Lung (tissue), 11 donors: ENCODE measurements at regions not wholly inside any gene's neighbourhood (a gene's known extent, or its start where the extent isn't known, plus 50 kb on each side); places are given as distances from the start of the nearest gene placed in this dataset.

Experiments used
- ATAC-seq: fragments of 200-7000 bp; cut with Tn5 transposase; one replicate; pipeline ENCODE4 v1.9.1; 2020; ENCODE audit warnings: moderate number of reproducible peaks; ENCODE audit not compliant: insufficient read depth, low FRiP score
- DNase-seq, 3 donors: peaks; one replicate each; pipeline ENCODE4 v3.0.0-alpha.2; 2013 to 2017
- H3K27ac ChIP-seq, 2 donors: one replicate each; pipeline ENCODE4 v1.5.1; 2013; ENCODE audit warnings: mild to moderate bottlenecking in 2 of 2, moderate library complexity in 2 of 2, control low read depth in 1 of 2, inconsistent platforms in 1 of 2, low read depth in 1 of 2, low read length in 1 of 2
- H3K27me3 ChIP-seq, 3 donors: one replicate each; pipeline ENCODE4 v1.5.1; 2013; ENCODE audit warnings: low read length in 2 of 3; ENCODE audit not compliant: control insufficient read depth in 3 of 3, insufficient read depth in 3 of 3
- H3K36me3 ChIP-seq, 4 donors: one replicate each; pipeline ENCODE4 v1.5.1; 2013; ENCODE audit warnings: low read length in 4 of 4, mild to moderate bottlenecking in 1 of 4, moderate library complexity in 1 of 4; ENCODE audit not compliant: control insufficient read depth in 4 of 4, insufficient read depth in 4 of 4
- H3K4me1 ChIP-seq, 5 donors: one replicate each; pipeline ENCODE4 v1.5.1; 2013; ENCODE audit warnings: low read length in 5 of 5, mild to moderate bottlenecking in 2 of 5, moderate library complexity in 1 of 5; ENCODE audit not compliant: control insufficient read depth in 5 of 5, insufficient read depth in 5 of 5
- H3K4me3 ChIP-seq: one replicate; pipeline ENCODE4 v1.5.1; 2013; ENCODE audit warnings: mild to moderate bottlenecking, control low read depth, moderate library complexity
- H3K9ac ChIP-seq, 2 donors: one replicate each; pipeline ENCODE4 v1.5.1; 2013; ENCODE audit warnings: low read length in 2 of 2, control low read depth in 1 of 2; ENCODE audit not compliant: insufficient read depth in 1 of 2
- H3K9me3 ChIP-seq, 4 donors: one replicate each; pipeline ENCODE4 v1.5.1; 2013; ENCODE audit warnings: low read length in 3 of 4, mild to moderate bottlenecking in 1 of 4, moderate library complexity in 1 of 4; ENCODE audit not compliant: control insufficient read depth in 4 of 4, insufficient read depth in 3 of 4
- WGBS, 2 donors: extraction: QIAGEN DNeasy Blood & Tissue Kit; methylation state at CpG; one replicate each; pipeline ENCODE4 v1.1.7; 2013; 5-methylcytosine and 5-hydroxymethylcytosine counted together
- TF ChIP-seq, protein P1 (sequence below): IDR thresholded peaks from 2 replicates; pipeline ENCODE4 v1.5.1; 2012; ENCODE audit warnings: mild to moderate bottlenecking; ENCODE audit errors: control extremely low read depth, extremely low read depth
- donor health status: control.
- donor health status: control.
- donor health status: Bipolar disorder and iron deficiency.
- donor health status: healthy.
- donor health status: DM: yes; HTN: yes; CAD: no.

DNA sequence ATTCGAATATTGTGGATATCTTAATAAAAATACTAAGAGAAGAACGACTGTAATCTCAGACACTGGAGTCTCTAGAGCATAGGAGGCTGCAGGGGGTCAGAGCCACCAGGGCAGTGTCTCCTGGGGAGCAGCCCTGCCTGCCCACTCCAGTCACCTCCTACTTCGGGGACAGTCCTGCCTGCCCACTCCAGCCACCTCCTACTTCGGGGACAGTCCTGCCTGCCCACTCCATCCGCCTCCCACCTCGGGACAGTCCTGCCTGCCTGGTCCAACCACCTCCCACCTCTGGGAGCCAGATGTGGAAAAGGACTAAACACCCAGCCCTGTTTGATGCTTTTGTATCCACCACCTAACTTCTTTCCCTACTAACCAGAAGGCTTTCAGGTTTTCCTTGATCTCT is 350.1 kb upstream of the SMIM21 start:
- Histone ChIP-seq H3K9me3 (peaks cover 0 to 3% (median 0%) of the 10 kb centered on the region in 4 donors), H3K4me1 (peaks cover 0 to 17% (median 0%) of the 10 kb centered on the region in 5 donors), H3K36me3 (no peaks in the 10 kb centered on the region), H3K4me3 (no peak overlapping the region), H3K27ac (no peak overlapping the region), H3K9ac (no peak overlapping the region), H3K27me3 (peaks cover 0 to 35% (median 0%) of the 10 kb centered on the region in 3 donors)
- ATAC-seq (no peak), DNase-seq (no peak)
- TF ChIP-seq, protein P1, sequence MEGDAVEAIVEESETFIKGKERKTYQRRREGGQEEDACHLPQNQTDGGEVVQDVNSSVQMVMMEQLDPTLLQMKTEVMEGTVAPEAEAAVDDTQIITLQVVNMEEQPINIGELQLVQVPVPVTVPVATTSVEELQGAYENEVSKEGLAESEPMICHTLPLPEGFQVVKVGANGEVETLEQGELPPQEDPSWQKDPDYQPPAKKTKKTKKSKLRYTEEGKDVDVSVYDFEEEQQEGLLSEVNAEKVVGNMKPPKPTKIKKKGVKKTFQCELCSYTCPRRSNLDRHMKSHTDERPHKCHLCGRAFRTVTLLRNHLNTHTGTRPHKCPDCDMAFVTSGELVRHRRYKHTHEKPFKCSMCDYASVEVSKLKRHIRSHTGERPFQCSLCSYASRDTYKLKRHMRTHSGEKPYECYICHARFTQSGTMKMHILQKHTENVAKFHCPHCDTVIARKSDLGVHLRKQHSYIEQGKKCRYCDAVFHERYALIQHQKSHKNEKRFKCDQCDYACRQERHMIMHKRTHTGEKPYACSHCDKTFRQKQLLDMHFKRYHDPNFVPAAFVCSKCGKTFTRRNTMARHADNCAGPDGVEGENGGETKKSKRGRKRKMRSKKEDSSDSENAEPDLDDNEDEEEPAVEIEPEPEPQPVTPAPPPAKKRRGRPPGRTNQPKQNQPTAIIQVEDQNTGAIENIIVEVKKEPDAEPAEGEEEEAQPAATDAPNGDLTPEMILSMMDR = no peak
- 66 to 74% methylated on average over 6 of the region's 6 CpGs for WGBS, 2 donors

DNA sequence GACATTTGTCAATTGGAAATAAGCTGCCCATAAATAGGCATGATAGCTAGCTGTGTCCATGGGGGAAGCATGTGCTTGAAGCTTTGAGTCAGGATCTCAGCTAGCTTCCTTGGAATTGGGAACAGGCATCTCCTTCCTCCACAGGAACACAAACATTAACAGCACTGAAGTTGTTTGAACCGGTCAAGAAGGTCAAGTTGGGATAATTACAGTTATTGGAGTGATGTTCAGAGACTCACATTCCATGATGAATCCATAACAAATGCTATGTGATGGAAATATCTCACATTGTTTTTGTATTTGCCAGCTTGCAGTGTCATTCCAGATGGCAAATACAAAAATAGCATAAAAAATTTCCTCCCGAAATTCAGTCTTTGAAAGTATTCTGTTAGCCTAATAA is 347.6 kb upstream of the SMIM21 start:
- DNase-seq (no peak), ATAC-seq (no peak)
- 23 to 26% methylated on average over 2 of the region's 2 CpGs for WGBS, 2 donors
- TF ChIP-seq, protein P1 = no peak
- peaks cover 0 to 33% (median 0%) of the 10 kb centered on the region in 3 donors for H3K27me3 ChIP-seq
- no peak overlapping the region for H3K4me3 ChIP-seq
- H3K27ac ChIP-seq = no peak overlapping the region
- no peaks in the 10 kb centered on the region for H3K36me3 ChIP-seq
- peaks cover 0 to 5% (median 0%) of the 10 kb centered on the region in 5 donors for H3K4me1 ChIP-seq
- H3K9me3 ChIP-seq = peaks cover 0 to 3% (median 0%) of the 10 kb centered on the region in 4 donors
- no peak overlapping the region for H3K9ac ChIP-seq

DNA sequence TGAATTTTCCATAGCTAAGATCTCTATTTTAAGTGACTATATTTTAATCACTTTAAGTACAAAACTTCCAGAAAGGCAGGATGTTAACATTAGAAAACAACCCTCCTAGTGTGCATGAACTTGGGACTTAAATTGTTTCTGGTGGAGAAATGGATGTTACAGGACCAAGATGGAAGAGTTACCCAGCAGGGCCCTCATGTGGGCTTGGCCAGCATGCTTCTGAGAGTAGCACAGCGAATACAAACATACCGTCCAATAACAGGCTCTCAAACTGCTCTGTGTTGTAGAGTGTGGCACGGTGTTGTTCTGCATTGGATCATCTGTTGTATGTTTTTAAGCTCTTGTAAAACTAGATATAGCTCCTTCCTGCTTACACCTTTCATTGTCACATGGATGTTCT is 346.1 kb upstream of the SMIM21 start:
- Histone ChIP-seq H3K27ac (no peak overlapping the region), H3K9me3 (no peaks in the 10 kb centered on the region), H3K4me1 (peaks cover 0 to 4% (median 0%) of the 10 kb centered on the region in 5 donors), H3K36me3 (no peaks in the 10 kb centered on the region), H3K9ac (no peak overlapping the region), H3K27me3 (peaks cover 0 to 23% (median 0%) of the 10 kb centered on the region in 3 donors), H3K4me3 (no peak overlapping the region)
- DNase-seq (peak in 1 of 3 donors; percentile 63), ATAC-seq (no peak)
- WGBS, 2 donors = 78 to 82% methylated on average over 3 of the region's 3 CpGs
- TF ChIP-seq, protein P1 = no peak

DNA sequence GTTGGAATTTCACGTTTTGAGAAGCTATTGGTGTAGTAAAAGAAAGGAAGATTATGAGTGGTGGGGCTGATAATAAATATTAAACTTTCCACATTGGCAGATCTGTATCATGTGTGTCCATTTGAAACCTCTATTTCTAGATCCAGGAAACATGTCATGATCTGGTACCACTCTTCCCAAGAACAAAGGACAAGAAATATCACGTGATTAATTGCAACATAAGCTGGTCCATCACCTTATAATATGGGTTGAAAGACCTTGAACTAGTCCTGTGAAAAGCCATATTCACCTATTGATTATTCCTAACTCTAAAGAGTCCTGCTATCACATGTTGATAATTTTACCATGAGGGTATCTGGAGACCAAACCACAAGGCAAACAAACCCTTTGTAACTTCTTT is 335.3 kb upstream of the SMIM21 start:
- peaks cover 0 to 6% (median 0%) of the 10 kb centered on the region in 3 donors for H3K27me3 ChIP-seq
- ATAC-seq = no peak
- no peak overlapping the region for H3K4me3 ChIP-seq
- H3K4me1 ChIP-seq = no peaks in the 10 kb centered on the region
- no peaks in the 10 kb centered on the region for H3K9me3 ChIP-seq
- no peak overlapping the region for H3K27ac ChIP-seq
- no peak for DNase-seq
- WGBS, 2 donors = 82 to 89% methylated on average over 2 of the region's 2 CpGs
- H3K36me3 ChIP-seq = no peaks in the 10 kb centered on the region
- H3K9ac ChIP-seq = no peak overlapping the region
- TF ChIP-seq, protein P1 = no peak
